ENCODE measurements at regions not wholly inside any gene's neighbourhood (a gene's known extent, or its start where the extent isn't known, plus 50 kb on each side); places are given as distances from the start of the nearest gene placed in this dataset.

GRCh38 chr5:15103864-15104263 lies 232.3 kb upstream of the ANKH start:
- Histone ChIP-seq H2BK15ac (ENCODE audit: low read length) (no peak overlapping the region), H3K56ac (replicated peaks; ENCODE audit: insufficient read length, low read depth, low read length) (no peak overlapping the region), H3K14ac (ENCODE audit: insufficient read length) (no peak overlapping the region), H3K4ac (replicated peaks; ENCODE audit: insufficient read length, low read depth, low read length) (no peak overlapping the region), H3K4me2 (ENCODE audit: insufficient read depth in 1 of 2, low read depth in 2 of 2, low read length in 2 of 2) (no peak overlapping the region), H3K27me3 (replicated peaks in 1 of 4; ENCODE audit: control insufficient read depth in 3 of 4, extremely low read depth in 1 of 4, insufficient read depth in 3 of 4, low read length in 3 of 4) (no peaks in the 10 kb centered on the region), H3K9me3 (ENCODE audit: insufficient read depth in 2 of 2, low read depth in 1 of 2, low read length in 1 of 2) (0 out of 4 replicates have a peak, but pooled peaks cover 0 to 2% of the 10 kb centered on the region in 2 experiments), H4K91ac (replicated peaks; ENCODE audit: insufficient read length, low read length) (no peak overlapping the region), H3K23me2 (ENCODE audit: low read depth, low read length) (no peaks in the 10 kb centered on the region), H3K9ac (replicated peaks in 1 of 4; ENCODE audit: extremely low read depth in 1 of 4, low read depth in 3 of 4, low read length in 3 of 4) (no peak overlapping the region), H2BK120ac (replicated peaks; ENCODE audit: low read depth, low read length) (no peak overlapping the region), H3K79me1 (ENCODE audit: low read depth, low read length) (no peaks in the 10 kb centered on the region), H3K4me3 (ENCODE audit: extremely low read depth in 1 of 4, insufficient read depth in 2 of 4, low read depth in 3 of 4, low read length in 4 of 4) (no peak overlapping the region), H4K5ac (ENCODE audit: insufficient read length, low read depth, low read length) (no peak overlapping the region), H2BK20ac (ENCODE audit: low read length) (no peak overlapping the region), H3K36me3 (ENCODE audit: control insufficient read depth in 2 of 4, insufficient read depth in 4 of 4, low read length in 3 of 4) (no peaks in the 10 kb centered on the region), H3K18ac (ENCODE audit: extremely low read depth, low read length) (no peak overlapping the region), H3K23ac (ENCODE audit: insufficient read length) (no peak overlapping the region), H2BK5ac (ENCODE audit: low read depth, low read length) (no peak overlapping the region), H3K27ac (ENCODE audit: low read depth, low read length) (no peak overlapping the region), H2BK12ac (ENCODE audit: low read depth, low read length) (no peak overlapping the region), H4K20me1 (replicated peaks in 1 of 2; ENCODE audit: control insufficient read depth in 1 of 2, insufficient read depth in 2 of 2, low read length in 2 of 2) (no peaks in the 10 kb centered on the region), H2AK5ac (ENCODE audit: low read depth, low read length) (no peak overlapping the region), H4K8ac (ENCODE audit: extremely low read depth, insufficient read depth, low read length) (no peak overlapping the region), H3K79me2 (ENCODE audit: control insufficient read depth in 1 of 2, insufficient read depth in 2 of 2, low read length in 2 of 2) (no peaks in the 10 kb centered on the region), H2AFZ (ENCODE audit: low read length) (no peak overlapping the region), H3K4me1 (replicated peaks in 1 of 4; ENCODE audit: control insufficient read depth in 3 of 4, insufficient read depth in 4 of 4, low read length in 3 of 4) (no peaks in the 10 kb centered on the region)
- TF ChIP-seq SP1 (IDR thresholded peaks at IDR 0.05; ENCODE audit: low read depth, low read length) (no peak), MAFK (IDR thresholded peaks at IDR 0.05; ENCODE audit: low read depth, low read length) (no peak), RNF2 (IDR thresholded peaks at IDR 0.05; ENCODE audit: borderline replicate concordance, low read depth, low read length, missing control alignments, poor library complexity, severe bottlenecking) (no peak), CEBPB (IDR thresholded peaks at IDR 0.05; ENCODE audit: low read depth, low read length) (no peak), KDM4A (IDR thresholded peaks at IDR 0.05; ENCODE audit: low read depth, low read length, severe bottlenecking) (no peak), TBP (IDR thresholded peaks at IDR 0.05; ENCODE audit: low read depth, low read length) (no peak)
- no peak for DNase-seq (ENCODE audit: low read depth in 1 of 2, low spot score in 2 of 2)
- ChIA-PET POLR2A (ENCODE audit: partially characterized antibody) (no interaction called here), CTCF (ENCODE audit: partially characterized antibody) (interaction anchor here (0.6 to 2.4 kb wide), 12 partner anchors 8 to 157 kb away, joined by 3 to 8 read pairs (median 4); no protein-coding TSS in a partner anchor)
- 88% methylated on average over 3 of the region's 3 CpGs; no CpG with 5 or more reads in 1 of the 2 experiments for WGBS, 2 experiments (ENCODE audit: extremely low coverage in 1 of 2, insufficient coverage in 1 of 2, insufficient read length in 1 of 2, insufficient replicate concordance in 2 of 2, low coverage in 1 of 2, low lambda C conversion rate in 2 of 2, missing lambda C conversion rate in 1 of 2)
- no peak for FAIRE-seq

Measured in H1 (cell line).